AG08395 (cell line): ENCODE measurements at regions not wholly inside any gene's neighbourhood (a gene's known extent, or its start where the extent isn't known, plus 50 kb on each side); places are given as distances from the start of the nearest gene placed in this dataset.

Experiments used
- DNase-seq: peaks from one replicate; pipeline ENCODE4 v3.0.0; 2012; ENCODE audit warnings: mixed read lengths, low spot score

- DNase-seq = no peak
These were observed 397.6 kb upstream of the RGMA start for GRCh38 chr15:93486407-93487117.

GRCh38 chr15:93485438-93486327, 396.7 kb upstream of the RGMA start:
- no peak for DNase-seq

- no peak for DNase-seq
These were observed 394.9 kb upstream of the RGMA start for GRCh38 chr15:93483923-93484322.

- no peak for DNase-seq
These were observed 393.7 kb upstream of the RGMA start for GRCh38 chr15:93482731-93483130.

GRCh38 chr15:93479715-93480114, 390.7 kb upstream of the RGMA start:
- DNase-seq = no peak

- no peak for DNase-seq
These were observed 389.9 kb upstream of the RGMA start for GRCh38 chr15:93478947-93479346.

- DNase-seq = no peak
These were observed 388.7 kb upstream of the RGMA start for GRCh38 chr15:93477721-93478120.

GRCh38 chr15:93477188-93477587, 388.2 kb upstream of the RGMA start:
- no peak for DNase-seq

GRCh38 chr15:93476491-93477177, 387.6 kb upstream of the RGMA start:
- no peak for DNase-seq

GRCh38 chr15:93474728-93475127, 385.7 kb upstream of the RGMA start:
- DNase-seq = no peak

GRCh38 chr15:93469994-93470393, 381.0 kb upstream of the RGMA start:
- no peak for DNase-seq

- no peak for DNase-seq
These were observed 378.3 kb upstream of the RGMA start for GRCh38 chr15:93467337-93467736.

- DNase-seq = no peak
These were observed 377.4 kb upstream of the RGMA start for GRCh38 chr15:93466380-93466779.

- no peak for DNase-seq
These were observed 373.7 kb upstream of the RGMA start for GRCh38 chr15:93462690-93463089.

- DNase-seq = no peak
These were observed 371.7 kb upstream of the RGMA start for GRCh38 chr15:93460717-93461116.

- DNase-seq = no peak
These were observed 370.4 kb upstream of the RGMA start for GRCh38 chr15:93459396-93459795.

- DNase-seq = no peak
These were observed 369.6 kb upstream of the RGMA start for GRCh38 chr15:93458597-93458996.

GRCh38 chr15:93454788-93455187, 365.8 kb upstream of the RGMA start:
- no peak for DNase-seq

- no peak for DNase-seq
These were observed 363.7 kb upstream of the RGMA start for GRCh38 chr15:93452537-93453211.

- DNase-seq = no peak
These were observed 362.8 kb upstream of the RGMA start for GRCh38 chr15:93451822-93452221.

- DNase-seq = no peak
These were observed 362.3 kb upstream of the RGMA start for GRCh38 chr15:93451265-93451664.

GRCh38 chr15:93449798-93450197, 360.8 kb upstream of the RGMA start:
- no peak for DNase-seq
